DMS79 treated with DMSO at 0.1 percent for 48 hours (cell line): ENCODE measurements at regions not wholly inside any gene's neighbourhood (a gene's known extent, or its start where the extent isn't known, plus 50 kb on each side); places are given as distances from the start of the nearest gene placed in this dataset.

Experiments
- DNase-seq: peaks from one replicate; lab custom pipeline; 2025; lab: John Stamatoyannopoulos, UW

DNA sequence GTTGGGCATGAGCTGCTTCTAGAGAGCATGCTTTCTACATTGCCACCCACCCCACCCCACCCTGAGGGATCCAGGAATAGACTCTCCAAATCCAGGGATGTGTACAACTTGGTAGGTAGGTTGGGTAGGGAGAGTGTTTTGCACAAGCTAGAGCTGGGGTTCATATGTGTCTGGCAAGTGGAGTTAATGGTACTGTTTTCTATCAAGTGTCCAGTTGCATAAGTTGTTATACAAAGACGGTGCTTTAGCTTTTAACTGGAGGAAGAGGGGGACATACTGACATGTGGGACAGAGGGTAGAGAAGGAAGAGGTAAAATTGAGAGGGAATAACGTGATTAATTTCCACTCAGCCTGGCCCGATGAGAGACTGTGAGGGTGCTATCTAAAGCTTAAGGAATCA lies 51.0 kb upstream of the TNC start:
- DNase-seq = no peak

DNA sequence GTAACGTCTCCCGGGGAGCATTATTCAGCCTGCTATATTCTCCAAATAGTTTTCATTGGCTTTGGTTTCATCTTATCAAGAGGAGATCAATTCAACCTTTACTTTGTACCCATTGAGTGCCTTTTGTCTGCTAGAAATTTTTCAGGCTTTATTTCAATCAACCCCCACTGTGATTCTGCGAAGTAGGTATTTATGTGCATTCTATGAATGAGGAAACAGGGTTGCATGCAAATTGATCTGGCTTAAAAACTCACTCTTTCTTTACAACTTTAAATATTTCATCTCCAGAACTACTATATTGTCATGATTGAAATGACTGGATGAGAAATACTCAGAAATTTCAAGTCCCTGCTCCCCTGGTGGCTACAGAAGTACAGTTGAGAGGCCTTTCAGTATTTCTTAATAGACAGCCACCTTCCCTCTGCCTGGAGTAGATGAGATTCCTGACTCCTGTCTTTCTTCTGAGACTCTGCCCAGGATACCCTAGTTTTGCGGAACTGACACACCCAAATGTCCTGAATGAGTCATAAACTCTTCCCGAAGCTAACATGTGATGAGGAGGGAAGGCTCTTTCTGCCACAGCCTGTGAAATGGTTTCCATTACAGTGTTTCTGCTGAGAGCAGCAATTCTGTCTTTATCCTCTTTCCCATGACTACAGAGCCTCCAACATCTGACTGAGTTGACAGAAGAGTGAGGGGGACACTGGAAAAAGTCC lies 52.6 kb upstream of the TNC start:
- no peak for DNase-seq

DNA sequence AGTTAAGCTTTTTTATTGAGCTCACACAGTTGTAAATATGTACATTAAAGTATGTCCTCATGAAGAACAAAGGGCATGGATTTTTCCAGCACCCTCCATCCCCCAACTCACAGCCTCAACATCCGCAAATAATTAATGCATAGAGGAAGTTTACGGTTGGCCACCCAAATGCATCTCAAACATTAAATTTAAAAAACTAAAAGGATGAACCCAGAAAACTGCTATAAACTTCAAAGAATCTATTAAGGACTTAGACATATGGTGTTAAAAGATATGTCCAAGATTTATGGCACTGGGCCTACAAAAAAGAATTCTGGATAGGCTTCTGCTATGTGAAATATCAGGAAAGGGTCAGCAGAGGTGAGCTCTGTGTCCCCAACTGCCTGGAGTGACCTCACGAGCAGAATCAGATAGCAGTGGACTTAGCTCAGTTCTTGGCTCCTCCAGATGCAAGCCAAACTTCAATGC lies 54.0 kb upstream of the TNC start:
- DNase-seq = no peak

DNA sequence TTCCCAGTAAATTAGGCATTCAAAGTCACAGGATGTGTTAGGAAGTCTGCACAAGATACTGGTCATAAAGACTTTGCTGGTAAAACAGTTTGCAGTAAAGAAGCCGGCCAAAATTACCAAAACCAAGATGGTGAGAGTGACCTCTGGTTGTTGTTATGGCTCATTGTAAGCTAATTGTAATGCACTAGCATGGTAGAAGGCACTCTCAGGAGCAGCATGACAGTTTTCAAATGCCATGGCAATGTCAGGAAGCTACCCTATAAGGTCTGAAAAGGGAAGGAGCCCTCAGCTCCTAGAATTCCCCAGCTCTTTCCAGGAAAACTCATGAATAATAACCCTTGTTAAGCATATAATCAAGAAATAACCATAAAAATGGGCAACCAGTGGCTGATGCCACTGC lies 64.3 kb upstream of the TNC start:
- DNase-seq = no peak

DNA sequence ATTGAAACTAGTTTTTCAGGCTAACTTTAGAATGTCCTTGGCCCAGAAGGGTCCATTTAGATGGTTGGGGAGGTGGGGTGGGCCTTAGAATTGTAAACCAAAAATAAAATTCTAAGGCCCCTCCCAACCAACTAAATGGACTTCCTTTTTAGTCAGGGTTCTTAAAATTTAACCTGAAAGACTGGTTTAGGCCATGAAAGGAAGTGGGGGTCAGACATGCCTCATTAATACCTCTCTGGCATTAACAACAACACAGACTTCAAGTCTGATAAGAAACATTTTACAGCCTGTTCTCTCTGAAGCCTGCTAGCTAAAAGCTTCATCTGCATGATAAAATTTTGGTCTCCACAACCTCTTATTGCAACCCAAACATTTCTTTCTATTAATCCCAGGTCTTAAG lies 65.5 kb upstream of the TNC start:
- DNase-seq = no peak

DNA sequence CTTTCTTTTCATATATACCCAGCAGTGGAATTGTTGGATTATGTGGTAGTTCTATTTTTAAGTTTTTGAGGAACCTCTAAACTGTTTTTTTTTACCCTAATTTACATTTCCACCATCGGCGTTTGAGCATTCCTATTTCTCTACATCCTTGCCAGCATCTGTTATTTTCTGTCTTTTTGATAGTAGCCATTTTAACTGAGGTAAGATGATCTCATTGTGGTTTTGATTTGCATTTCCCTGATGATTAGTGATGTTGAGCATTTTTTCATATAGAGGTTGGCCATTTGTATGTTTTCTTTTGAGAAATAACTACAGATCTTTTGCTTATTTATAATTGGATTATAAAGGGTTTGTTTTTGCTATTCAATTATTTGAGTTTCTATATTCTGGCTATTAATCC lies 71.7 kb upstream of the TNC start:
- DNase-seq = no peak

DNA sequence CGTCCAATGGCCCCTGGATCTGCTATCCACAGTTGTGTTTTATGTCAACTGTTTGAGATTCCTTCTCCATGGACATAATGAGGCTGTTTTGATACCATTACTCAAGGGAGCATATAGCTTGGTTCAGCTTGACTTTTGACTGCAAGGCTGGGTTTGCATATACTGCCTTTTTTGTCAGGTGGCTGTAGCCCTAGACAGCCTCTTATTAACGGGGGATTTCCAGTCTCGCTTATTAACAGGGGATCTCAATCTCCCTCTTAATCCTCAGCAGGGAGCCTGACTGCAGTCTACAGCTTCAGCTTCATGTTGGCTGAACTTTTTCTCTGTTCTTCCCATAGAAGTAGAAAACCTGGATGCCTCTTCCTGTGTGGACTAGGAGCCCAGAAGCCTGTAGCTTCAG lies 73.7 kb upstream of the TNC start:
- DNase-seq = no peak

DNA sequence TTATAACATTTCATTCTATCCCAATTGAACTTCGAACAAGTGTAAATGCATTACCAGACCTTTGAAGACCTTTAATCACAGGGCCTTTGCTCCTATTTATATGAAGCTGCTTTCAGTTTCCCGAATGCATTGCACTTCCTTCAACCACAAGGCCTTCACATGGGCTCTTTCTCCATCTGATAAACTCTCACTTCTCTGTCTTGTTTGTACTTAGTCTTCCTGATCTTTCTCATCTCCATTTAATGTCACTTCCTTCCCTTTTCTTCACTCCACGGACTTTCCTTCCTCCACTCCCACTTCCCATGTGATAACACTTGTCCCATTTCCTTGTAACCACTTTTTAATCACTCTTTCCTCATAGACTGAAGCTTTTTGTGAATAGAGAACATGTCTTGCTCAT lies 74.3 kb upstream of the TNC start:
- no peak for DNase-seq

DNA sequence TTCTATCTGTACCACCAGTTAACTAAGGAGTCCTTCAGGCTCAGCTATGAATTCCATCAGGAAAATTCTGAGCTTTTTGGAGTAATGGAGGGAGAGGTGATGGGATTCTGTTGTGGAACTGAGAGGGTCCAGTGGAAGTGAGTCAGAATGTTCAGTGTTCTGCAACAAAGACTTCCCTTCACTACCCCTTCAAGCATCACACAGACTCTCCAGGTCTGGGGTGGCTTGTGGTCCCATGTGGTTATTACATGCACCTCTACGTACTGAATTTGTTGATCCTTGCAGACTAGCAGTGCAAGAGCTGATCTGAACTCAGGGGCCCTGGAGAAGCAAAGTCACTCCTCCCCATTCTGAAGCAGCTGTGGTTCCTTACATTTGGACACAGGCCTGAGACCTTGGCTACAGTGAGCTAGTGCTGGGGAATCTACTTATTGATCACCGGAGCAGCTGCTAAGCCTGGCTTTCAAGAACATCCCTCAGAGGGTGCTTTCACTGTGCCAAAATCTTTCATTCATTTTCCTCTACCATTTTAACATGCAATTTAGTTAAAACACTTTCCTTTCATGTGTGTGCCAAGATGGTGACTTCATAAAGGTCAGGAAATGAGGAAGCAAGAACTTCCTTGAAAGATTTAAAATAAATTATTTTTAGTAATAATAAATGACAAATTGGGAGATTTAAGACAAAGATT lies 75.0 kb upstream of the TNC start:
- no peak for DNase-seq

DNA sequence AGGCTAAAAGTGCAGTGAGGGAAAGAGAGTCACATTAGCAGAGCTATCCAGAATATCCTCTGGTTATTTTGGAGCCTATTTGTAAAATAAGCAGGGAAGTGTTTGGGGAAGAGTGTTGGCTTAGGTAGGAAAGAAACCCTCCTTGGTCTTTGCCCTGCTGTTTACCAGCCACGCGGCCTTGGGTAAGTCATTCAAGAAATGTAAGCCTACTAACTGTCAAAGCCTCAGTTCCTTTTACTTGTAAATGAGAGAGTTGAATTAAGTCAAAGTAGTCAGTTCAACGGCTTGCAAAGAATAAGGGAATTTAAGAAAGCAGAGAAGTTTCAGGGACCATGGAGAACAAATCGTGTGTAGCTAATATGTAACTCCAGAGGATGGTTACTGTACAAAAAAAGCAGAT lies 75.8 kb upstream of the TNC start:
- DNase-seq = no peak

DNA sequence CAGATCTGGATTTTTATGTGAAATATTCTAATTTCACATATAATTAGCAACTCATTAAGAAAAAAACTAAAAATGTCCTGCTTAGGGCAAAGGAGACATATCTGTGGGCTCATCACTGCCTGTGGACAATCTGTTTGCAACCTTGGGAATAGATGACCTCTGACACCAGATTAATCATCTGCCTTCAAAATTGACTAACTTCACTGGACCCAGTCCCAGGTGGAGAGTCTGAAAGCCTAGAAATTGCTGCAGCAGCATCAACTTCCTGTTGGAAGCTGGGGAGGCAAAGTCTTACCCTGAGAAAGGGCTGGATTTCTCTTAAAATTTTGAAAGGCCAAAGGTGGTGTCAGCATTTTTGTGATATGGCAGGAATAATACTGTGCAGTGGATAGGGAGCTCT lies 76.3 kb upstream of the TNC start:
- DNase-seq = no peak

DNA sequence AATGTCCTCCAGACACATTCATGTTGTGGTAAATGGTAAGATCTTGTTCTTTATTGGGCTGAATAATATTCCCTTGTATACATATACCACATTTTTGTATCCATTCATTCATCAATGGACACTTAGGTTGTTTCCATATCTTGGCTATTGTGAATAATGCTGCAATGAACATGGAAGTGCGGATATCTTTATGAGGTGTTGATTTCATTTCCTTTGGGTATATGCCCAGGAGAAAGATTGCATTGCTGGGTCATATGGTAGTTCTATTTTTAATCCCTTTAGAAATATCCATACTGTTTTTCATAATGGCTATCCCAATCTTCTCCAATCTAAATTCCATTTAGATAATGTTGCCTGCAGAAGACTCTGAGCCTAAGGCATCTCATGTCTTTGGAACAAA lies 78.0 kb upstream of the TNC start:
- DNase-seq = no peak

DNA sequence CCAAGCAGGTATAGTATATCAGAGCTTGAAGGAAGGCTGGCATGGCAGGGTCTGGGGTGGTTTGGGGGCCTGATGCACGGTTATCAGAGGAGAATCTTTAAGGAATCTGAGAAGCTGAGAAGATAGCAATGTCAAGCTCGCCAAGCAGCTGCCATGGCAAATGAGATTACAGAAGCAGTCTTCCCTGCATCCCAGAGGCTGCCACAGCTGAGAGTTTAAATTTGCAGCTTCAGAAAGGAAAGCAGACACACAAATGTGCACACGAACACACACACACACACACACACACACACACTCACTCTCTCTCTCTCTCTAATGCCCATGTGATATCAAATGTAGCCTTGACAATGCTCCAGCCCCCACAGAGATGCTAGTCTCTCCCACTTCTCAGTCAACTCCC lies 79.0 kb upstream of the TNC start:
- DNase-seq = no peak

DNA sequence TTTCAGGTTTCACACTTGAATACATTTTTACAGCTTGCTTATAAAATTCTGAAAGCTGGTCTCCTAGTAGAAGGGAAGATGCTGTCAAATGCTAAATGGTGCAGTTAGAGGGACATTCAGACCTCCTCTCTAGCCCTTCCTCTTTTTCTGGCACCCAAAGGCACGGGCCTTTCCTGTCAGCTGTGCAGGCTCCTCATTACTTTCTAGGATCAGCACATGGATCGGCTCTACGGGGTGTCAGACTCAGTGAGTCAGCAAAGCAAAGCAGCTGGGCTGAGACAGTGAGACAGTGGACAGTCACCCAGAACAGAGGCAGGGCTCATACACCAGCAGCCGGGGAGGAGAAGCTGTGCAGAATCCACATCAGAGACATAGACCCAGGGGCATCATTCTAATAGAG lies 80.0 kb upstream of the TNC start:
- no peak for DNase-seq

DNA sequence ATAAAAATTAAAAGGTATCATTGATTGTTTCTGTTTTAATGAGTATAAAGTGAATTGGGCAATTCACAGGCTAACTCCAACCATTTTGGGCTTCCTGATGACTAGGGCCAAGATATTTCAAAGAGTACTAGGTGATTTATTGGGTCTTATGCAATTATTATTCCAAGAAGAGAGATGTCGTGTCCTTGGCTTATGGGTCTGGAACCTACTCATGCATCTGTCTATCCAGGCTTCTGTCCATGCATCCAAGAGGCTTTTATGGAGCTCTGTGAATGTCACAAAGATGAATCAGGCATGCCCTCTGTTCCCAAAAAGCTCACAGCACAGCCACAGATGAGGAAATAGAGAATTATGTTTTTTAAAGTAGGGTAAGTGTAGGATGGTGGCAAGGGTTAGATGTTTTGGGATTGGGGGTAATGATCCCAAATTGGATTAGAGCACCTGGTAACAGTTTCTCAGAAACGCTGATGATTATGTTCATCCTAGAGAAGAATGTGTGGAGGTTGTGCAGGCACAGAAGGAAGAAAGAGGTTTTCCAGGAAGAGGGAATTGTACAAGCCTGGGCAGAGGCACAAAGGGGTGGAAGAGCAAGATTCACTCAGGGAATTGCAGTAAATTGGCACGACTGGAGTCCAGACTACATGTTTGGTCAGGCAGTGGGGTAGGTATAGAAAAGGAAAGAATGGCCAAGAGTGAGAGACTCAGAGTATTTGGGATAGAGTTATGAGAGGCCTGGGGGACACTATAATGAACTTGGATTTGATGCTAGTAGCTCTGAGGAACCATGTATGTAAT lies 83.0 kb upstream of the TNC start:
- DNase-seq = no peak

DNA sequence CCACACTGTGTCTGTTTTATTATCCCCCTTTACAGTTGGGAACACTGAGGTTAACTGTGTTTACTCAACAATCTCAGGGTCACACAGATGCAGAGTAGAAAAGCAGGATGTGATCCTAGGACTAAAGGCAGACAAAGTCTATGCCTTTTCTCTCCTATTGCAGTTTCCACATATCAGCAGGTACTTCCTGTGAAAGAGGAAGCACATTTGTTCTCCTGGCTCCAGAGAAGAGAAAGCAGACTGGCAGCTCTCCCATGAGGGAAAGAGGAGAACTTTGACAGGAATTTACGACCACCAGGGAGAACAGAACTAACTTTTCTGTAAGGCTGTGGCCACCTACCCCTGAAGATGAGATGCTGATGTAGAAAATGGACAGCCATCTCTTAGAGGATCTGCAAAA lies 84.2 kb upstream of the TNC start:
- DNase-seq = no peak

DNA sequence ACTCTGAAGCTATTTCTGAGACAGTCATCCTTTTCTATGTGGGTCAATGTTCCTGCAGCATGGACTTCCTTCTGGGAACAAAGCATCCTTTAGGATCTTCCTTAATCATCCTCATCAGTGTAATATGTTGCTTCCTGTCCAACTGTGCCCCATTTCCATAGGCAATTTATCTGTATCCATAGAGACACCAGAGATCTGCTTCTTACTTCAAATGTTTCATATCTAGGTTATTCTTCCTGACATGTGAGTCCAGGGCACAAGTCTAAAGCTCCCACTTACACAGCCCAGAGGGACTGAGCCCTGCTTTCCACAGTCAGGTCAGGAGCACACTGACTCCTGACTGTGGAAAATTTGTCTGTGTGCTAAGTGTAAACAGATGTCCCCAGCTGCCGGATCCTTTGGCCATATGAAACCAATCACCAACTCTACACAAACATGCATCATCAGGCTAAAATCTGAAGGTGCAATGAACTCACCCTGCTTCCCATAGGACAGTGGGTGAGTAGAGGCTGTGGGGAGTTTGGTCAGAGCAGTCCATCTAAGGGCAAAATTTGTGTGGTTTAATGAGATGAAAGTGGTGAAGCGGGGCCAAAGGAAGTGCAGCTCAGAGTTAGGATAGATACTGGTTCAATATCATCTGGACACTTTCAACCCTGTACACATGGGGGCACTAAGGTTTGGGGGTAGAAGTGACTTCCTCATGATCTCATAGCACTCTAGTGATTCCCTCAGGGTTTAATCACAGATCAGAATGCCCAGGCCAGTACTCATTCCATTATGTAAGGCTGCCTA lies 85.2 kb upstream of the TNC start:
- DNase-seq = no peak

DNA sequence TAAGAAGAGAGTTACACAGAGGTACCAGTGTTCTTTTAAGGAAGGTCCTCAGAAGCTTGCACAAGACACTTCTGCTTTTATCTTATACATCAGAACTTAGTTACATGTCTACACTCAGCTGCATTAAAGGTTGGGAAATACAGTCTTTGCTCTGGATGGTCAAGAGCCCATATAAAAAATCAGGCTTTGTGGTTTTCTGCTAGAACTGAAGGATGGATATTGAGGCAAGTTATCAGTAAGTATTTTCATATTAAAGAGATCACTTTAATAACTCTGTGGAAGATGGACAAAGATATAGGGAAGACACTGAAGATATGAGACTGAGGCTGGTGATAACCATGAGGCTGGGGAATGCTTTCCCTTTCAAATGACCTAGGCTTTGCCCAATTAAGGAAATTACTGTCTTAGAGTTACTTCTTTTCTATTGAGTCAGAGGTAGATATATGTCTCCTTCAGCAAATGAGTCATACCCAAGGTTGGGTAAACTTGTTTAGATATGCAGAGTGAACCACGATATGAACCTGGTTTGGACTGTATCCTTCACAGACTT lies 87.0 kb upstream of the TNC start:
- no peak for DNase-seq

DNA sequence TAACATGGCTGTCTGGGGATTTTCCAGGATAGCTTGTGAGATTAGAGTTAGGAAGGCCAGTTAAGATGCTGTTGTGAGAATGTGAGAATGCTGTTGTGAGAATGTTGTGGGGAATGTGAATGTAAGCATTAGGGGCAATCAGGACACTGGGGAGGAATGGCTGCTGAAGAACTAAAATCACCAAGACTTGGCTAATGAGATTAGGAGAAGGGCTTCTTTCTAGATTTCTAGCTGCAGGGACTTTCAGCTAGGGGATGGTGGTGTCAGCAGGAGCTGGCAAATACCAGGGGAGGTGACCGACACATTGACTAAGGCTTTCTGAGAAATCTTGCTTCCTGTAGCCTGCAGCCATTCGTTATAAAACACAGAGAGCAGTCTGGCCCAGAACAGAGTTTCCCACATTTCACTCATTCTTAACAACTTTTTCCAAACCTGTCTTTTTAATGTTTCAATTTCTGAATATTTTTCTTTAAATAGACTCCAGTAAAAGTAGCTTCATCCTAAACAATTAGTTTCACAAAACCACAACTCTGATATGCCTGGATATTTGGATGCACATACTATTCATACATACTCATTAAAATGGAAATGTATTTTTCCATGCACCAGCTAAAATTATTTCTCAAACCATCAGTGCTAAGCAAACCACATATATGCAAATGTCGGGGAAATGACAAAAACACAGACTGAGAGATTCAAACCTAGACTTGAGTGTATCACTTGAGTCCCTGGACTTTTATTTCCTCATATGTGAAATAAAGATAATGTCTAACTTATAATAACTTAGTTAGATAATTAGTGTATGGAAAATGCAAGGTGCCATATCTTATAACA lies 89.3 kb upstream of the TNC start:
- DNase-seq = no peak

DNA sequence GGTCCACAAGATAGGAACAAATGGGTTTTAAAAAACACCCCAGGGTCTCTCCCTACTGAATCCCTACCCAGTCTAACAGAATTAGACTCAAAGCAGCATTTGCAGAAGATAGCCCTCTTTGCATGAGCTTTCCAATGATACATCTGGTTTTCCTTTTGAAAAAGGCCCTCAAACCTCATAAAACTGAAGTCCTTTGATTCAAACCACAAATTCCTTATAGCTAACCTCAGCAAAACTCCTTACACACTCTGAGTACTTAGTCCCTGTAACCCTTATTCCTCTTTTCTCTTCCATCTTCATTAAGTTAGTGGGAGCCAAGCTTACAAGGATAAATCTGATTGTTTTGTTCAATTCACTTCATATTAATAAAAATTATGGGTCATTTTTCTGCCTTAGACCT lies 90.5 kb upstream of the TNC start:
- DNase-seq = no peak
